Activated CD8-positive, alpha-beta memory T cell treated with anti-CD3 and anti-CD28 coated beads, Interleukin-2, amount 50 U/mL, for 1 hour (primary cell): ENCODE measurements at regions not wholly inside any gene's neighbourhood (a gene's known extent, or its start where the extent isn't known, plus 50 kb on each side); places are given as distances from the start of the nearest gene placed in this dataset.

ENCODE experiments used
- DNase-seq: peaks from one replicate; pipeline ENCODE4 v3.0.0-alpha.2; 2020; ENCODE audit errors: extremely low read depth

DNA sequence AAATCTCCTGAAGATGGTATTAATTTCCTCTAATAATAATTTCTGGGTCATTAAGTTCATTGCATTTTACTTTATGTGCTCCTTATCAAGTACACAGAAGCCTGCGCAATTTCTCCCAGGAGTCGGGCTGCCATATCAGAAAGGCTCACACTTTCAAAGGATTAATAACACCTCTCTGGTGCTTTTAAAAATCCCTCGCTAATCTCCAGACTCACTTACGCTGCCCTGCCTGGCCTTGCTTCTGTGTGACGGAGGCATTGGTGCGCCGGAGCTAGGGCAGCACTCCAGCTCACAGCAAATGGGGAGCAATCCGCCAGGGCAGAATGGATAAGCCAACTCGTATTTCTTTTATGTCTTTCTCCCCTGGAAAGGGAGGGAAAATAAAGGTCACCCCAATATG, 300.8 kb downstream of the EFNB2 start:
- DNase-seq: no peak

DNA sequence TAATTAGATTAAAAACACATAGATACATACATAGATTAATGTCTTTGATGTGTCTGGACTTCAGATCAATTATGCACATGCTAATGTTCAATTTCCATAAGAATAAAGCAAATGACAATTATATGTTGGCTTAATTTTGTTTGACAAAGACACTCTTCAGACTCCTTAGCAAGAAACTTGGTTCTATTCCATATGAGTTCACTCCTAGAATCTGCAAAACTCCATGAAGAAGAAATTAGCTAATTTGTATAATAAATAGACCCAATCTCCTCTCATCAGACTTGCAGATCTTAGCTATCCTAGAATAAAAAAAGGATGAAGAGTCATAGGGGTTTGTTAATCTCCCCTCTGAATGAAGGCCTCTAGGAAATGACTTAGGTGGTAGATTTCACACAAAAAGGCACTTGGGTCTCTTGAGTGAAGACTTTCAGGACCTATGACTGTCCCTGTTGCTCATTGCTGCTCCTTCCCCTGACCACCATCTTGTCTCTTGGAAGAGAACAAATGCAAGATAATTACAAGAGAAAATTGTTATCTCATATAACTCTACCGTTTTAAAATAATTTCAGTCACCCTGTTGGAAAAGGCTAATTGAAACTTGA, 302.2 kb downstream of the EFNB2 start:
- DNase-seq: no peak

DNA sequence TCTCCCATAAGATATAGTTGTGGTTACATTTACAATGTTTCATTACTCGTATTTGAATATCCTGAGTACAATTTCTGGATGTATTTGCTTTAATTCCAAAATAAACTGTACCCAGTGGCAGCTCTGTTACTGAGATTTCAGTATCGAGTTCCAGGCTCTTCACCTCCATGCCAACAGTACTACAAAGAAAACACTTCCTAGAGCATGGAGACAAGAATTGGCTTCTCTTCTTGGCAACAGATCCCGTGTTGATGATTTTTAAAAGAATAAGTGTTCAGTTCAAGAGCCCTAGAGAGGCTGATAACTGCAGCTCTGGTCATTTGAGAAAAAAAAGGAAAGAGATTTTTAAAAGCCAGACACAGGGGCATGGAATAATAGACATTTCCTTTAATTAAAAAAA, 302.8 kb downstream of the EFNB2 start:
- DNase-seq: no peak

DNA sequence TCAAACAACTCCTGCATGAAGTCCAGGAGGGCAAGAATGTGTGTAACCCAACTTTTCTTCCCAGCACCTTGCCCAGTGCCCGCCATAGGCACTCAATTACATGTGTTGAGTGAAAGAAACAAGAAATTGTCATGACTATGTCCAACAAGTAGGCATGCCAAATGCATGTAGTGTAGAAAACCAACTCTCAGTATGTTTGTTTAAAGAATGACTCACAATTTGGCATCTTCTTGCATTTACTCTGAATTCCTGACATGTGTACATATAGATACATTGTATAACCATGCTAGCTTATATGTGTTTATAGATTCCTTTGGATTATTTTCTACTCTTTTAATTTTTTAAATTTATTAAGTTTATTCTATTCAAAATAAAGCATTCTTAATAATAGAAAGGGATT, 305.0 kb downstream of the EFNB2 start:
- DNase-seq: no peak

DNA sequence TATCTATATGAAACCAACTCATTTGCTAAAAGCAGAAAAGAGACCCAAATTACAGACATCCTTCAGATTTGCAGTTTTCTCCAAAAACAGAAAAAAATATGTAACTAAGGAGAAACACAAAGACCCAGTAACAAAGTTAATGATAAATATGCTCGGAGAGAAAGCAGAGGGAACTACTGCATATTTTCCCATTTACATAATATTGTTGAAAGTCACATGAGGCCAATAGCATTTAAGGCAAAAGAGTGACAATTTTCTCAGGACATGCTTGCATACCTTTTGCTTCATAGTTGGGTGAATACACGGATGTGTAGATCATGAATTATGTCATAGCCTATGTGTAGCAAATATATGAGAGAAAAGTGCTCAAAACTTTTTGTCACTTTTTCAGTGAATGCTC, 310.3 kb downstream of the EFNB2 start:
- DNase-seq: no peak

DNA sequence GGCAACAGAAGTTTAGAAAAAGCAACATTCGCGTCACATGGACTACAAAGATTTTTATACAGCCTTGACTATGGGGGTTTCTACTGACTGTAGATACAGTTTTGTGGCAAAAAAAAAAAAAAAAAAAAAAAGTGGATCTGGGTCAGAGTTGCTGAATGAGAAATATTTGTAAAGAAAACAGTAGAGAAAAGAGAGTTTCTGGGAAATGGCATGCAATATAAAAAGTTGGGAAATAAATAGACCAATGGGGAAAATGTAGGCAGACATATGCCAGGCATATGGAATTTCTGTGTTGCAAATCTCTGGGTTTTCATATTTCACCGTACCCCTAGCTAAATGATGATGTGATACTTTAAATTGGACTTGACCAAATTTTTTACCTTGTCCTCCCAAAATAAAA, 315.3 kb downstream of the EFNB2 start:
- no peak for DNase-seq

DNA sequence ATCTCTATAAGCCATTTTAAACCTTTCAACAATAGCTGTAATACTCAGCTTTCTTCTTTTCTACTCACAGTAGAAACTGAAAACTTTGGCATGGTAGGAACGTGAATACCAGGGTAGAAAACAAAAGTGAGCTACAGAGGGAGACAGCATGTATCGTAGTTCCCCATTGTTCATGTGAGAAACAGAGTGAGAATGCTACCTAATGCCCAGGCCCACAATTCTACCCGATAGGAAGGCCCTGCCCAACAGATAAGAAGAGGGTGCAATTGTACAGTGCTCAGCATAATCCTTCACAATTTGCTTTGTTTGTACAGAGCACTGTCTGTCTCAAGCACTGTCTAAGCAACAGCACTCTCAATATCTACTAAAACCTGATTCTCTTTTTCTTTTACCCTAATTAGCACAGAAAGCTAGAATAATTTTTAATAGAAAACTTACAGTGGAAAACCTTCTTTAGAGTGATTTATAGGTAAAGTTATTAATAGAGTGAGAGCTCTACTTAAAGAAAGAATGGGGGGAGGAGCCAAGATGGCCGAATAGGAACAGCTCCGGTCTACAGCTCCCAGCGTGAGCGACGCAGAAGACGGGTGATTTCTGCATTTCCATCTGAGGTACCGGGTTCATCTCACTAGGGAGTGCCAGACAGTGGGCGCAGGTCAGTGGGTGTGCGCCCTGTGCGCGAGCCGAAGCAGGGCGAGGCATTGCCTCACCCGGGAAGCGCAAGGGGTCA, 322.3 kb downstream of the EFNB2 start:
- no peak for DNase-seq

DNA sequence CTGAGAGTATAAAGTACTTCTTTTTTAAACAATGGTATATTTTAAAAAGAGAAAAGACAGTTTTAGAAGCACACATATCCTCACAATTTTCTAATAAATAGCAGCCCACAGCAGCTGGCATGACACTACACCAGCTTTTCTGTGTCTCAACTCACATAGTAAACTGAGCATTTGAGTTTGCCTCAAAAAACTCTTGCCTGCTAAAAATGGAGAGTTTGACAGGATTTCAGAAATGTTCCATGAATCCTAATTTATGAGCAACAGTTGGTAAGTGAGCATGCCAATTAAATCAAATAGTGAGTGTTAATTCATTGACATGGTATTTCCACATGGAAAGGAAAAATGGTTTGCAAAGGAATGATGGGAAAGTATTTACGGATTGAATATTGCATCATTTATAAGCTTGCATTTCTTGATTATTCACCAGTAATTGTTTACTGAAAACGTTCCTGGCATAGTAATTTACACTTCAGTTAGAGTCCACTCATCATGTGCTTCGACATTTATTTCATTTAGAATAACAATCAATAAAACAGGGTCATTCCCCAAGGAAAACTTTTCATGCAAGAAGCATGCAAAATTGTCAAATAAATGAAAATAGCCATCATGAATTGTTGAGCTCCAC, 323.0 kb downstream of the EFNB2 start:
- no peak for DNase-seq

DNA sequence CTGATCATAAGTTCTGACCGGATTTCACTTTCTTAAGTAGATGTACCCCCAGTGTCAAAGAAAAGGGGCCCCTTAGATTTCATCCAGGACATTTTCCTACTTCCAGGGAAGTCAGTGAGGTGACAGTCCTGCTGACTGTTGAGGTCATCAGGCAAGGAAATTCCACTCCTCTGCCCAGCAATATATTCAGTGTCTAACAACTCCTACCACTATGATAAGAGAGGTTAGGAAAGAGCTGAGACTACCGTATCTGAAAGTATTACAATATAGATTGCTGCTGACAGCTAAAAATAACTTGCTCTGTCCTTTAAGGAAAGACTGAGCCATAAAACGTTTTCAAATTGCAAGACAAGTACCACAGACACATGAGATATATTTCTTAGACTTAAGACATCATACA, 325.1 kb downstream of the EFNB2 start:
- no peak for DNase-seq

DNA sequence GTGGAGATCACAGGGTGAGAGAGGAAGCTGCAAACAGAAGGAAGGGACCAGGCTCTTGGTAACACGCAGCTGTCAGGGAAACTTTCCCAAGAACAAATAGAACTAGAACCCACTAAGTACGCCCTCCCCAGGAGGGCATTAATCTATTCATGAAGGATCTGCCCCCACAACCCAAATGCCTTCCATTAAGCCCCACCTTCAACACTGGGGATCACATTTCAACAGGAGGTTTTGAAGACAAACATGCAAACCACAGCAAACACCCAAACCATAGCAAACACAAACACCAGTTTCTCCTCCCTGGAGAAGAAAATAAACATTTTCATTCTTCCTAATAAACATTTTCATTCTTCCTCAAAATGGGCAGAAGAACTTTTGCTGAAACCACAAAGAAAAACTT, 329.6 kb downstream of the EFNB2 start:
- DNase-seq: no peak

DNA sequence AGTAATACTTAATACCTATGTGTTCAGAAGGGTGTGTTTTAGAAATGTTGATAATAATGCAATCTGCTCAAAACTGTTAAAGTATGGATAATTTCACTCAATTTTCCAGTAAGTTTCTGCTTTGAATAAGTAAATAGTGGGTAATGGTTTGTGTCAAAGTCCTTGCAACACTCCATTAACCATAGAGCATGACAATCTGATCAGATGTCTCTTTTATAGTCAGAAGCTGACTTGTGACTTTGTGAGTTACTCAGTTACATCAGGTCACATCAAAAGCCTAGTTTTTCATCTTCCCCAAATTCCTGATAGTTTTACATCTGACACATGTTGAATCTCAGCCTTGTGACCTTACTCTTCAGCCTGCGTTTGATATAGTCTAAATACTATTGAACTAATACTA, 338.0 kb downstream of the EFNB2 start:
- no peak for DNase-seq

DNA sequence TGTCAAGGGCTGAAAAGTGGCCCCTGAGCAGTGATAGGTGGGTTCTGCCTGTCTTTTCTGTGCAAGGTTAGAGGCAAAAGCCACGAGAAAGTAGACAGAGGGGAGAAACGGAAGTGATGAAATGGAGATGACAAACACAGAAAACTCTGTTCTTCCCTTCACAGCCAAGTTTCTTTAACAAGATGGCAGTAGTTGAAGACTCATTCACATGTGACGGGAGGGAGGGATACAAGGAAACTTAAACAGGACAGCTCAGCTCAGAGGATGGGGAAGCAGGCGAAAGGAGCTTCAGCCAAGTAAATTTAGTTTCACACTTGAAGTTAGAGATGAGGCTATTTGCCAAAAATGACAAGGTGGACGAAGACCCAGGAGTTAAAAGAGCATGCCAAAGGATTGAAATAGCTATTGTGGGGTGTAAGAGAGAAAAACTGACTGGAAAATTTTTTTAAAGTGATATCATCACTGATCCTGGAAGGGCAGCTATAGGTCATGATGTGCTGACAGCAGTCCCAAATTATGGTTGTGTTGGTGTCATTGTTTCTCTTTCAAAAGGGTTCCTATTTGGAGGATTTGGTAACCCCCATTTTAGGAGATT, 347.9 kb downstream of the EFNB2 start:
- DNase-seq: no peak

DNA sequence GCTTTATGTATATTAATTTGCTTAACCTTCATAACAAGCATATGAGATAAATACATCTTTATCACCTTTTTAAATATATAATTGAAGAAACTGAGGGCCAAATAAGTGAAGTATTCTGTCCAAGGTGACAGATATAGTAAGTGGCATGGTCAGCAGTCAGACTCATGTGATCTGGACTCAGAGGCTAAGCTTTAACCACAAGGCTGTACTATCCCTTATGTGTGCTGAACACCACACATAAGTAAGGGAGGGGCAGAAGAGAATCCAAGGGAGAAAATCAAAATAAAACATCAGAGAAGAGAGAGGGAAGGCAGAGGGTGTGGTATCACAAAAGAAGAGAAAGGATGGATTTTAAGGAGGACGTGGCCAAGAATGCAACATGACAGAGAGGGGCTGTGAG, 348.4 kb downstream of the EFNB2 start:
- DNase-seq: no peak

DNA sequence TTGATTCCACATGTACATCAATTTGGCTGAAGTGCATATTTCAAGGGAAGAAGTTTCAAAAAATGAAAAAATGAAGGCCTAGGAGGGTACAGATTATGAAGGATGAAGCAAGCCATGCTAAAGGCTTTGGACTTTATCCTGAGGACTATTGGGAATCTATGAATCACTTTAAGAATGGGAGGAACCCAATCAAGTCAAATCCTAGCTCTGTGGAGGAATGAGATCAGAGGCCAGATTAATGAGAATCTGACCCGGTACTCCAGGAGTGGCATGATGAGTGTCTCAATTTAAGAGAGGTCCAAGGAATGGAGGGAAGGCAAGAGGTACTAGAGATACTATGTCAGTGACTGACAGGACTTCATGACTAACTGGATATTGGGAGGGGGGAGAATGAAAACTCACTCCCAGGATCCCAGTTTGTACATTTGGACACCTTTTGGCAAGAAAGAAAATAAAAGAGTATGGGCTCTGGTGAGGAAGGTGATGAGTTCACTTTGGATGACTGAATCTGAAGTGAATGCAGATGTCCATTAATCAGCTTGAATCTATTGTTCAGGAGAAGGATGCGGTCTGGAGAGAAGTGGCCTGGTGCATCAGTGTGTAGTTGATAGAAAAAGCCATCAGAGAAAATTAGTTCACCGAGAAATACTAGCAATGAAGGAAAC, 349.0 kb downstream of the EFNB2 start:
- no peak for DNase-seq

DNA sequence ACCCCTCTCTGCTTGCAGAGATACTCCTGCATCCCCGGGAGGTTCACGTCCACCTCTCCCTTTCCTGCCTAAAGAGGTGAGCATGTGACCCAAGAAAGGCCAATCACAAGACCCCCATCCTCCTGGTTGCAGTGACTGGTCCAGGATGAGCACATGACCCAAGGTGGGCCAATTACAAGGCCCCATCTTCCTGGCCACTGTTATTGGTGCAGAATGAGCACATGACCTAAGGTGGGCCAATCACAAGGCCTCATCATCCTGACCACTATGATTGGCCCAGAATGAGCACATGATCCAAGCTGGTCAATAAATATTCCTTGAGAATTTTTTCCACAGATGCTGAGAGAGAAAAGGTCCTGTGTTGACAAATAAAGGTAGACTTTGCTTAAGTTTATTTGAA, 350.7 kb downstream of the EFNB2 start:
- no peak for DNase-seq

DNA sequence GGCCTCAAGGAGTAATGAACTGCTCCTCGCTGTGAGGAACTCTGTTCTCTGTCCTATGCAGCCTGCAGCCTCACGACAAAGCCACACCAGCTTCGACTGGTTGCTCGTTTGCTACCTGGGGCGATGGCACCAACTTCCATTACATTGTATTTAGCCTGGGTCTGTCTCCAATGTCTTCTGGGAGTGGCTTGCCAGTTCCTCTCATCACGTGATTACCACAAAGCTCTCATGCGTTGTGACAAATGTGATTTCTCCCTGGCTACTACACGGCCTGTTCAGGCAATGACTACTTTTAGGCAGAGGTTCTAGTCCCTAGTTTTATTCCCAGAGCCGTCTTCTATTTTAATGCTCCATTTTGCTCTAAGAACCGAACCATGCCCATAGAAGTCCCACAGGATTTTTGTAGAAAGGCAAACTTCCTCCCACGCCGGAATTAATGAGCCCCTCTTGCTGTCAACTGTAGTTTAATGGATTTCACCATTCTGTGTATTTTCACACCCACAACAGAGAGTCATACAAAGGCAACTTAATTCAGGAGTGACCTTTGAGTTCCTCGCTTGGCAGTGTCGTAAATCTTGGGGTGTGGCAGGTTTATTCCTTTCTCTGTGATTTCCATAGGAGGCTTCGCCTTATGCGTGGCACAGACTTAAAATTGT, 351.9 kb downstream of the EFNB2 start:
- DNase-seq: no peak

DNA sequence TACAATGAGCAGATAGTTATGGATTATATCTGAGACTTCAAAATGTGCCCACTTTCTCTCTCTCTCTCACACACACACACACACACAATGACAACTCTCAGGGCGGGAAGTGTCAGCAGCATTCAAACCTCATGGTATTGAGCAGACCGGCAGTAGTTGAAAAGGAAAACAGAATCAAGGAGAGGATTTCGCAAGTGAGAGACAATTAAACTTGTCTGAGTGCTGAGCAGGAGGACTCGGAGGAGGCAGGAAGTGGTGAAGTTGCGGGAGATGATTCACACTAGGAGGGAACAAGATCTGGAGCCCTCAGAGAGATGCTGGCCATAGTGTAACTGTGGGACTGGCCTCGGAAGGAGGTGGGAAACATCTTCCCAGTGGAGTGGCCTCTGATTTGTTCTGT, 353.1 kb downstream of the EFNB2 start:
- DNase-seq: no peak

DNA sequence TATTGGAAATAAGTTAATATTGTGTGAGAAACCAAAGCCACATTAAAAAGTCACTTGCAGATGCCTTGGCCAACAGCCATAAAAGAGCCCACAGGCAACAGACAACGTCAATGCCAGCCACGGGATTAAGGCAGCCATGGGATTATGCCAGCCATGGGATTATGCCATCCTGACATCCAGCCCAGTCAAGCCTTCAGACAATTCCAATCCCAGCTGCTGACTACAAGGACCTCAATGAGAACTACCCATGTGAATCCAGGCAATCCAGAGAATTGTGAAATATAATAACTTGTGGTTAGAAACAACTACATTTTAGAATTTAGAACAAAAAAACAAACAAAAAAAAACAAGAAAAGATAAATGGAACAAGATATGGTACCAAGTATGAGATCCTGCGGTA, 356.6 kb downstream of the EFNB2 start:
- DNase-seq: no peak

DNA sequence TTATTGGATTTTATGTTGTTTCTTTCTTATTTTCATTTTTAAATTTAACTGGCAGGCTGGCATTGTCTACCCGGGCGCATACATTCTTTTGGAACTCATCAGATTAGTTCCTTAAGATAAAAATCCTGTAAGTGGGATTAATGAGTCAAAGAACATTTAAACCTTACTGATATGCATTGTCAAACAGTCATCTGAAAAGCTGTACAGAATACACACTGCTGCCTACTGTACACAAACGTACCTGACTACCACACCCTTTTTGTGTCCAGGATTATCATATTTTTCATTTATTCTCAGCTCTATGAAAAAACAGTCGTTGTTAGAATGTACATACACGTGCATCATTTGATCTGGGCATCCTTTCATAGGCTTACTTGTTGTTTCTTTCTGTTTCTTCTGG, 358.3 kb downstream of the EFNB2 start:
- DNase-seq: no peak

DNA sequence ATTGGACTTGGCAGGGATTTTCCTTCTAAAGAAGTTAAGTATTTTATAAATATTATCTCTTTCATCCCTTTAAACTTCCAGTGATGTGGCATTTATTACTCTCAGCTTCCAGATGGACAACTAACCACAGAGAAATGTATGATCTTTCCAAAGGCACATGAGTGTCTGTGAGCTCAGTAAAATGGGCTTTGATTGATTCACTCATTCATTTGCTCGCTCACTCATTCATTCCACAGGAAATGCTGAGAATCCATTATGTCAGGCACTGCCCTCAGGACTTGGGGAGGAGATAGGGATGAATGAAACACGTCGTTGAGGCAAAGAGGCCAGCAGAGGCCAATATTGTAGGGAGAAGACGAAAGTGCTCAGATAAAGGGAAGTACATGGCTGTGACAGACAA, 359.3 kb downstream of the EFNB2 start:
- no peak for DNase-seq

DNA sequence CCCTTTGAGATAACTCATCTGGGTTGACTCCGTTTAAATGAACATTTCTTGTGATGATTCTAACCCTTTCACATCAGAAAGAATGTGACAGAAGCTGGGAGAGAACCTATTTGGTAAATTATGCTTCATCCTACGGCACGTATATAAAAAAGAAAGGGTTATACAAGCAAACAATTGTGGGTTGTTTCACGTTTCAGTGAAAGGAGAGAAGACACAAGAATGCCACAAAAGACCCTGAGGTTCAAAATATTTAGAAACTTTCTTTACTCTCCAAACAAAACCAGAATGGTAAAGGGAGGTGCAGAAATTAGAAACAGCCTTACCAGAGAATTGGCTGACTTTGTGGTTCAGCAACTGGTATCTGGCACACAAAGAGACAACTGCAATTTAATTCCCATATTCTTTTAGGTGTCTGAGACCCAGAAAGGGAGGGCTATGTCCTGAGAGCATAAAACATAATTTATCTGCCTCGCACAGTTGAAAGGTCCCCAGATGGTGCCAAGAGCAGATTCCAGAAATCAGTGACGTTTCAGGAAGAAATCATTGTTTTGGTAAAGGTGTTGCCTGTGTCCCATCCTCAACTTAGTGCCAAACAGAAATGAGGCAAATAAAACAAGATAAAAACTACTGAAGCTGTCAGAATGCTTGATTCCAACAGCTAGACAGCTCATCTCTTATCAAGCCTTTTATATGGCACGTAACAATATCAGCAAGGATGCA, 361.4 kb downstream of the EFNB2 start:
- no peak for DNase-seq
